ENCODE measurements at regions not wholly inside any gene's neighbourhood (a gene's known extent, or its start where the extent isn't known, plus 50 kb on each side); places are given as distances from the start of the nearest gene placed in this dataset.
"Not testable (repeated sequence)": the region's sequence is repeated elsewhere in the genome, so short reads cannot be mapped to it uniquely, and the experiment has no call there.

GRCh38 chr9:621201-621855, 220.2 kb upstream of the DMRT1 start:
- H3K27me3 ChIP-seq (ENCODE audit: control insufficient read depth in 5 of 5, insufficient read depth in 4 of 5, low read length in 5 of 5): no peaks in the 10 kb centered on the region
- no peaks in the 10 kb centered on the region for H3K9me3 ChIP-seq (ENCODE audit: control insufficient read depth in 5 of 5, low read length in 5 of 5)
- H3K9ac ChIP-seq (ENCODE audit: low read length in 5 of 5): peak overlapping the region in 1 of 5 donors; percentile 77
- H3K4me1 ChIP-seq (ENCODE audit: control insufficient read depth in 5 of 5, insufficient read depth in 5 of 5, low read length in 5 of 5): peaks cover 6 to 26% (median 18%) of the 10 kb centered on the region in 5 donors
- H3K4me3 ChIP-seq (ENCODE audit: low read depth in 1 of 5, low read length in 5 of 5): no peak overlapping the region
- no peaks in the 10 kb centered on the region for H3K36me3 ChIP-seq (ENCODE audit: control insufficient read depth in 5 of 5, insufficient read depth in 5 of 5, low read length in 5 of 5)
- peak overlapping the region; percentile 72 for H3K27ac ChIP-seq (ENCODE audit: low read depth, low read length)

- Histone ChIP-seq H3K36me3 (ENCODE audit: control insufficient read depth in 5 of 5, insufficient read depth in 5 of 5, low read length in 5 of 5) (no peaks in the 10 kb centered on the region), H3K4me1 (ENCODE audit: control insufficient read depth in 5 of 5, insufficient read depth in 5 of 5, low read length in 5 of 5) (peaks cover 6 to 34% (median 25%) of the 10 kb centered on the region in 5 donors), H3K9ac (ENCODE audit: low read length in 5 of 5) (peak overlapping the region in 2 of 5 donors; percentile 15 to 53), H3K27ac (ENCODE audit: low read depth, low read length) (peak overlapping the region; percentile 37), H3K9me3 (ENCODE audit: control insufficient read depth in 5 of 5, low read length in 5 of 5) (no peaks in the 10 kb centered on the region), H3K27me3 (ENCODE audit: control insufficient read depth in 5 of 5, insufficient read depth in 4 of 5, low read length in 5 of 5) (no peaks in the 10 kb centered on the region), H3K4me3 (ENCODE audit: low read depth in 1 of 5, low read length in 5 of 5) (no peak overlapping the region)
These were observed 216.5 kb upstream of the DMRT1 start for GRCh38 chr9:624935-625500.

GRCh38 chr9:625613-626012, 215.9 kb upstream of the DMRT1 start:
- no peak overlapping the region for H3K4me3 ChIP-seq (ENCODE audit: low read depth in 1 of 5, low read length in 5 of 5)
- peaks cover 6 to 34% (median 25%) of the 10 kb centered on the region in 5 donors for H3K4me1 ChIP-seq (ENCODE audit: control insufficient read depth in 5 of 5, insufficient read depth in 5 of 5, low read length in 5 of 5)
- H3K9me3 ChIP-seq (ENCODE audit: control insufficient read depth in 5 of 5, low read length in 5 of 5): no peaks in the 10 kb centered on the region
- no peaks in the 10 kb centered on the region for H3K27me3 ChIP-seq (ENCODE audit: control insufficient read depth in 5 of 5, insufficient read depth in 4 of 5, low read length in 5 of 5)
- peak overlapping the region; percentile 37 for H3K27ac ChIP-seq (ENCODE audit: low read depth, low read length)
- peak overlapping the region in 3 of 5 donors; percentile 4 to 52 (median 15) for H3K9ac ChIP-seq (ENCODE audit: low read length in 5 of 5)
- no peaks in the 10 kb centered on the region for H3K36me3 ChIP-seq (ENCODE audit: control insufficient read depth in 5 of 5, insufficient read depth in 5 of 5, low read length in 5 of 5)

- peak overlapping the region in 1 of 5 donors; percentile 2 for H3K4me3 ChIP-seq (ENCODE audit: low read depth in 1 of 5, low read length in 5 of 5)
- H3K36me3 ChIP-seq (ENCODE audit: control insufficient read depth in 5 of 5, insufficient read depth in 5 of 5, low read length in 5 of 5); H3K9me3 ChIP-seq (ENCODE audit: control insufficient read depth in 5 of 5, low read length in 5 of 5); H3K27me3 ChIP-seq (ENCODE audit: control insufficient read depth in 5 of 5, insufficient read depth in 4 of 5, low read length in 5 of 5): not testable (repeated sequence)
- H3K27ac ChIP-seq (ENCODE audit: low read depth, low read length): peak overlapping the region; percentile 22
- H3K4me1 ChIP-seq (ENCODE audit: control insufficient read depth in 5 of 5, insufficient read depth in 5 of 5, low read length in 5 of 5): peaks cover 6 to 31% (median 25%) of the 10 kb centered on the region in 5 donors
- H3K9ac ChIP-seq (ENCODE audit: low read length in 5 of 5): peak overlapping the region in 1 of 5 donors; percentile 4
These were observed 215.4 kb upstream of the DMRT1 start for GRCh38 chr9:626114-626513.

- Histone ChIP-seq H3K27ac (ENCODE audit: low read depth, low read length) (peak overlapping the region; percentile 22), H3K9me3 (ENCODE audit: control insufficient read depth in 5 of 5, low read length in 5 of 5) (no peaks in the 10 kb centered on the region), H3K36me3 (ENCODE audit: control insufficient read depth in 5 of 5, insufficient read depth in 5 of 5, low read length in 5 of 5) (no peaks in the 10 kb centered on the region), H3K4me1 (ENCODE audit: control insufficient read depth in 5 of 5, insufficient read depth in 5 of 5, low read length in 5 of 5) (peaks cover 2 to 26% (median 21%) of the 10 kb centered on the region in 5 donors), H3K27me3 (ENCODE audit: control insufficient read depth in 5 of 5, insufficient read depth in 4 of 5, low read length in 5 of 5) (no peaks in the 10 kb centered on the region), H3K4me3 (ENCODE audit: low read depth in 1 of 5, low read length in 5 of 5) (peak overlapping the region in 1 of 5 donors; percentile 2), H3K9ac (ENCODE audit: low read length in 5 of 5) (no peak overlapping the region)
These were observed 214.9 kb upstream of the DMRT1 start for GRCh38 chr9:626596-626995.

- H3K27me3 ChIP-seq (ENCODE audit: control insufficient read depth in 5 of 5, insufficient read depth in 4 of 5, low read length in 5 of 5): no peaks in the 10 kb centered on the region
- H3K9me3 ChIP-seq (ENCODE audit: control insufficient read depth in 5 of 5, low read length in 5 of 5): no peaks in the 10 kb centered on the region
- no peak overlapping the region for H3K27ac ChIP-seq (ENCODE audit: low read depth, low read length)
- H3K9ac ChIP-seq (ENCODE audit: low read length in 5 of 5): no peak overlapping the region
- no peaks in the 10 kb centered on the region for H3K36me3 ChIP-seq (ENCODE audit: control insufficient read depth in 5 of 5, insufficient read depth in 5 of 5, low read length in 5 of 5)
- peaks cover 0 to 26% (median 20%) of the 10 kb centered on the region in 5 donors for H3K4me1 ChIP-seq (ENCODE audit: control insufficient read depth in 5 of 5, insufficient read depth in 5 of 5, low read length in 5 of 5)
- H3K4me3 ChIP-seq (ENCODE audit: low read depth in 1 of 5, low read length in 5 of 5): no peak overlapping the region
These were observed 214.0 kb upstream of the DMRT1 start for GRCh38 chr9:627336-627970.

GRCh38 chr9:629146-629545, 212.4 kb upstream of the DMRT1 start:
- Histone ChIP-seq H3K9me3 (ENCODE audit: control insufficient read depth in 5 of 5, low read length in 5 of 5) (peaks cover 0 to 3% (median 0%) of the 10 kb centered on the region in 5 donors), H3K27me3 (ENCODE audit: control insufficient read depth in 5 of 5, insufficient read depth in 4 of 5, low read length in 5 of 5) (no peaks in the 10 kb centered on the region), H3K27ac (ENCODE audit: low read depth, low read length) (no peak overlapping the region), H3K4me3 (ENCODE audit: low read depth in 1 of 5, low read length in 5 of 5) (no peak overlapping the region), H3K36me3 (ENCODE audit: control insufficient read depth in 5 of 5, insufficient read depth in 5 of 5, low read length in 5 of 5) (no peaks in the 10 kb centered on the region), H3K9ac (ENCODE audit: low read length in 5 of 5) (no peak overlapping the region), H3K4me1 (ENCODE audit: control insufficient read depth in 5 of 5, insufficient read depth in 5 of 5, low read length in 5 of 5) (peaks cover 0 to 26% (median 20%) of the 10 kb centered on the region in 5 donors)

GRCh38 chr9:630817-631216, 210.7 kb upstream of the DMRT1 start:
- peaks cover 0 to 14% (median 10%) of the 10 kb centered on the region in 5 donors for H3K4me1 ChIP-seq (ENCODE audit: control insufficient read depth in 5 of 5, insufficient read depth in 5 of 5, low read length in 5 of 5)
- no peak overlapping the region for H3K9ac ChIP-seq (ENCODE audit: low read length in 5 of 5)

GRCh38 chr9:631596-631995, 209.9 kb upstream of the DMRT1 start:
- H3K27ac ChIP-seq (ENCODE audit: low read depth, low read length): no peak overlapping the region
- peaks cover 0 to 5% (median 0%) of the 10 kb centered on the region in 5 donors for H3K9me3 ChIP-seq (ENCODE audit: control insufficient read depth in 5 of 5, low read length in 5 of 5)
- H3K36me3 ChIP-seq (ENCODE audit: control insufficient read depth in 5 of 5, insufficient read depth in 5 of 5, low read length in 5 of 5): no peaks in the 10 kb centered on the region
- peaks cover 0 to 6% (median 4%) of the 10 kb centered on the region in 5 donors for H3K4me1 ChIP-seq (ENCODE audit: control insufficient read depth in 5 of 5, insufficient read depth in 5 of 5, low read length in 5 of 5)
- H3K9ac ChIP-seq (ENCODE audit: low read length in 5 of 5): no peak overlapping the region
- H3K4me3 ChIP-seq (ENCODE audit: low read depth in 1 of 5, low read length in 5 of 5): no peak overlapping the region
- no peaks in the 10 kb centered on the region for H3K27me3 ChIP-seq (ENCODE audit: control insufficient read depth in 5 of 5, insufficient read depth in 4 of 5, low read length in 5 of 5)

More at GRCh38 chr9:630817-631216, 210.7 kb upstream of the DMRT1 start:
- Histone ChIP-seq H3K36me3 (ENCODE audit: control insufficient read depth in 5 of 5, insufficient read depth in 5 of 5, low read length in 5 of 5) (no peaks in the 10 kb centered on the region), H3K27ac (ENCODE audit: low read depth, low read length) (no peak overlapping the region), H3K27me3 (ENCODE audit: control insufficient read depth in 5 of 5, insufficient read depth in 4 of 5, low read length in 5 of 5) (no peaks in the 10 kb centered on the region), H3K4me3 (ENCODE audit: low read depth in 1 of 5, low read length in 5 of 5) (no peak overlapping the region), H3K9me3 (ENCODE audit: control insufficient read depth in 5 of 5, low read length in 5 of 5) (peaks cover 0 to 5% (median 0%) of the 10 kb centered on the region in 5 donors)

- peaks cover 0 to 5% (median 0%) of the 10 kb centered on the region in 5 donors for H3K9me3 ChIP-seq (ENCODE audit: control insufficient read depth in 5 of 5, low read length in 5 of 5)
- no peaks in the 10 kb centered on the region for H3K4me1 ChIP-seq (ENCODE audit: control insufficient read depth in 5 of 5, insufficient read depth in 5 of 5, low read length in 5 of 5)
- no peaks in the 10 kb centered on the region for H3K27me3 ChIP-seq (ENCODE audit: control insufficient read depth in 5 of 5, insufficient read depth in 4 of 5, low read length in 5 of 5)
These were observed 208.0 kb upstream of the DMRT1 start for GRCh38 chr9:633461-633860.

More at GRCh38 chr9:633461-633860, 208.0 kb upstream of the DMRT1 start:
- H3K27ac ChIP-seq (ENCODE audit: low read depth, low read length): no peak overlapping the region
- no peak overlapping the region for H3K4me3 ChIP-seq (ENCODE audit: low read depth in 1 of 5, low read length in 5 of 5)
- no peak overlapping the region for H3K9ac ChIP-seq (ENCODE audit: low read length in 5 of 5)
- no peaks in the 10 kb centered on the region for H3K36me3 ChIP-seq (ENCODE audit: control insufficient read depth in 5 of 5, insufficient read depth in 5 of 5, low read length in 5 of 5)
